ENCODE measurements at regions not wholly inside any gene's neighbourhood (a gene's known extent, or its start where the extent isn't known, plus 50 kb on each side); places are given as distances from the start of the nearest gene placed in this dataset.

- TF ChIP-seq CREM (IDR thresholded peaks at IDR 0.05; ENCODE audit: low read depth) (no peak), GATAD2A (IDR thresholded peaks at IDR 0.05) (no peak), FOXM1 (IDR thresholded peaks at IDR 0.05; ENCODE audit: low read depth) (no peak), FOXM1 (CRISPR knock-in tag; IDR thresholded peaks at IDR 0.05; ENCODE audit: low read depth) (no peak), CTCF (IDR thresholded peaks at IDR 0.05 in 2 of 3, conservative IDR thresholded peaks at IDR 0.05 in 1 of 3; ENCODE audit: insufficient read depth in 2 of 3, low read depth in 1 of 3, low read length in 3 of 3) (no peak), CTBP1 (IDR thresholded peaks at IDR 0.05; ENCODE audit: borderline replicate concordance) (no peak), NCOA4 (IDR thresholded peaks at IDR 0.05; ENCODE audit: partially characterized antibody) (no peak), FOXK1 (CRISPR knock-in tag; IDR thresholded peaks at IDR 0.05; ENCODE audit: borderline replicate concordance) (no peak), ERF (CRISPR knock-in tag; IDR thresholded peaks at IDR 0.05) (no peak), NFYB (IDR thresholded peaks at IDR 0.05; ENCODE audit: extremely low read depth, insufficient read length) (no peak), YY1 (IDR thresholded peaks at IDR 0.05; ENCODE audit: borderline replicate concordance in 1 of 3, control insufficient read depth in 1 of 3, extremely low read depth in 1 of 3, insufficient read depth in 3 of 3, insufficient read length in 1 of 3, insufficient replicate concordance in 2 of 3, low read depth in 1 of 3, low read length in 2 of 3) (no peak), KDM1A (IDR thresholded peaks at IDR 0.05) (no peak), CHD4 (IDR thresholded peaks at IDR 0.05; ENCODE audit: insufficient read depth, insufficient replicate concordance, low read depth, low read length, poor library complexity, severe bottlenecking) (no peak)
- TF ChIP-seq, protein P1, sequence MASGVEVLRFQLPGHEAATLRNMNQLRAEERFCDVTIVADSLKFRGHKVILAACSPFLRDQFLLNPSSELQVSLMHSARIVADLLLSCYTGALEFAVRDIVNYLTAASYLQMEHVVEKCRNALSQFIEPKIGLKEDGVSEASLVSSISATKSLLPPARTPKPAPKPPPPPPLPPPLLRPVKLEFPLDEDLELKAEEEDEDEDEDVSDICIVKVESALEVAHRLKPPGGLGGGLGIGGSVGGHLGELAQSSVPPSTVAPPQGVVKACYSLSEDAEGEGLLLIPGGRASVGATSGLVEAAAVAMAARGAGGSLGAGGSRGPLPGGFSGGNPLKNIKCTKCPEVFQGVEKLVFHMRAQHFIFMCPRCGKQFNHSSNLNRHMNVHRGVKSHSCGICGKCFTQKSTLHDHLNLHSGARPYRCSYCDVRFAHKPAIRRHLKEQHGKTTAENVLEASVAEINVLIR (CRISPR knock-in tag; IDR thresholded peaks at IDR 0.05): no peak
Observed at GRCh38 chr6:167559675-167560479, 235.0 kb downstream of the TTLL2 start.
